ENCODE measurements at regions not wholly inside any gene's neighbourhood (a gene's known extent, or its start where the extent isn't known, plus 50 kb on each side); places are given as distances from the start of the nearest gene placed in this dataset.

DNA sequence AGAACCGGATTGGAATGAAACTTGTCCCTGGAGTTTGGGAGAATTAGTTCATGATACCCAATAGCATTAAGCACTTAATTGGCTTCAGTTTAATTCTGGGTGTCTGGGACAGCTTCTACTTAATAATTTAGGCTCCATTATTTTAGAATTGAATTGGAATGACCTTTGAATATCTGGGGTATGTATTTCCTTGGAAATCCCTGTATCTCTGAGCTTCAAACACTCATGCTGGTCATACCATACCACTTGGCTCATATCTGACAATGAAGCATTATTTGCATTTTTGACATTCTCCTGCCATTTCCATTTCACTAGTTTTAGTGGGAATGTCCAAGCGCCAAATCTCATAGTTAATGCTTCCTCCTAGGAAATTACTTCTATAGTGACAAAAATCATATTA lies 393.1 kb downstream of the DIPK2A start:
- TF ChIP-seq CTCF (IDR thresholded peaks at IDR 0.05), result no peak
- TF ChIP-seq POLR2AphosphoS5 (IDR thresholded peaks at IDR 0.05), result no peak
- no peak for TF ChIP-seq POLR2A (IDR thresholded peaks at IDR 0.05)

Measured in breast epithelium (tissue), 3 donors.